SK-N-SH (cell line): ENCODE measurements at regions not wholly inside any gene's neighbourhood (a gene's known extent, or its start where the extent isn't known, plus 50 kb on each side); places are given as distances from the start of the nearest gene placed in this dataset.

Experiments
- CHD2 ChIP-seq: fragments of 150-350 bp; IDR thresholded peaks from 2 replicates; pipeline ENCODE4 v1.6.1; 2018; ENCODE audit warnings: low read length; ENCODE audit not compliant: partially characterized antibody
- CTCF ChIP-seq: fragments of 200-600 bp; sonication (generic); IDR thresholded peaks from 2 replicates; pipeline ENCODE4 v1.6.1; 2017; ENCODE audit warnings: antibody characterized with exemption, mild to moderate bottlenecking, moderate library complexity
- EP300 ChIP-seq, 2 experiments: IDR thresholded peaks; 2 replicates each; pipeline versions ENCODE4 v1.4.0 to v1.6.1; 2012; ENCODE audit warnings: borderline replicate concordance in 1 of 2, low read depth in 1 of 2, low read length in 1 of 2
- GABPA ChIP-seq: IDR thresholded peaks from 2 replicates; pipeline ENCODE4 v1.4.0; 2012; ENCODE audit warnings: low read depth, mild to moderate bottlenecking
- JUND ChIP-seq: IDR thresholded peaks from 2 replicates; pipeline ENCODE4 v1.4.0; 2012
- MAX ChIP-seq: IDR thresholded peaks from 2 replicates; pipeline ENCODE4 v1.4.0; 2012; ENCODE audit warnings: low read depth
- MXI1 ChIP-seq: IDR thresholded peaks from 2 replicates; pipeline ENCODE4 v1.6.1; 2012; ENCODE audit warnings: mild to moderate bottlenecking, low read depth, low read length, improper control_type of control experiment
- POLR2AphosphoS5 ChIP-seq: IDR thresholded peaks from 2 replicates; pipeline ENCODE4 v1.6.1; 2012; ENCODE audit warnings: low read depth, low read length
- SIN3A ChIP-seq: IDR thresholded peaks from 2 replicates; pipeline ENCODE4 v1.6.1; 2012; ENCODE audit warnings: low read depth, mild to moderate bottlenecking, low read length, moderate library complexity, borderline replicate concordance
- SMC3 ChIP-seq: IDR thresholded peaks from 2 replicates; pipeline ENCODE4 v1.6.1; 2012; ENCODE audit warnings: low read depth, low read length, improper control_type of control experiment
- TAF1 ChIP-seq: IDR thresholded peaks from 2 replicates; pipeline ENCODE4 v1.6.1; 2012; ENCODE audit warnings: low read depth, mild to moderate bottlenecking, low read length, moderate library complexity, borderline replicate concordance
- TEAD4 ChIP-seq: IDR thresholded peaks from 2 replicates; pipeline ENCODE4 v1.4.0; 2012; ENCODE audit warnings: mild to moderate bottlenecking, borderline replicate concordance; ENCODE audit not compliant: insufficient read depth

DNA sequence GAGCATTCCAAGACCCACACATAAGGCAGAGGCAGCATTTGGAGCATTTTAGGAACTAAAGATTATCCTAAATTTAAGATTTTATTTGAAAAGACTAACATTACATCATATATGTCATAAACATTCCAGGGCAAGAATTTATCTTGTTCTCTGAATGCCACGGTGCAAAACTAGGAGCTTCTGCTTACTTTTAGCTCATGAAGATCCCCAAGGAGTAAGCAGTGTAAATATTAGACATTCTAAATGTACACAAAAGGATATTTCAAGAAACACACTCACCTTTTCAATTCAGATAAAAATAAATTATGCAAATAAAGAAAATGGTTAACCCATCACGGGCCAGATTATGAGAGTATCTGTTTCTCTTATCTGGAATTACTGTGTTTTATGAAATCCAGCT is 101.7 kb upstream of the ETAA1 start:
- TF ChIP-seq POLR2AphosphoS5 (no peak), GABPA (no peak), SIN3A (no peak), TAF1 (no peak), CTCF (no peak), SMC3 (no peak), EP300 (IDR thresholded peaks at IDR 0.05; ENCODE audit: borderline replicate concordance in 1 of 2, low read depth in 1 of 2, low read length in 1 of 2) (no peak), MAX (no peak), TEAD4 (no peak), CHD2 (no peak), JUND (no peak), MXI1 (no peak)
